B cell (primary cell): ENCODE measurements at regions not wholly inside any gene's neighbourhood (a gene's known extent, or its start where the extent isn't known, plus 50 kb on each side); places are given as distances from the start of the nearest gene placed in this dataset.

Source experiments
- CTCF ChIP-seq: fragments of 200-600 bp; IDR thresholded peaks from one replicate; pipeline ENCODE4 v1.8.0; 2022; ENCODE audit warnings: antibody characterized with exemption, mild to moderate bottlenecking
- EZH2 ChIP-seq: IDR thresholded peaks from 2 replicates; pipeline ENCODE4 v1.6.1; 2012; ENCODE audit warnings: borderline replicate concordance, low read depth, mild to moderate bottlenecking, moderate library complexity, low read length; ENCODE audit not compliant: insufficient read depth, poor library complexity, severe bottlenecking

- TF ChIP-seq CTCF, result no peak
- TF ChIP-seq EZH2, result no peak
Measured at GRCh38 chr16:60060731-60061130, 1326.6 kb upstream of the GOT2 start.
